HL-60/S4 treated with retinoic acid at 250 ng/mL for 4 days and 3 days (cell line): ENCODE measurements at regions not wholly inside any gene's neighbourhood (a gene's known extent, or its start where the extent isn't known, plus 50 kb on each side); places are given as distances from the start of the nearest gene placed in this dataset.

Experiments used
- in situ Hi-C: fragments of 300-500 bp; cut with MboI; formaldehyde crosslinking; loops from 2 replicates; pipeline ENCODE4 v1.7.0; 2022; ENCODE audit warnings: low sequenced_read_pairs

- in situ Hi-C loops = no loop called here
Measured at GRCh38 chr6:164188861-164189260, 774.3 kb downstream of the QKI start.

DNA sequence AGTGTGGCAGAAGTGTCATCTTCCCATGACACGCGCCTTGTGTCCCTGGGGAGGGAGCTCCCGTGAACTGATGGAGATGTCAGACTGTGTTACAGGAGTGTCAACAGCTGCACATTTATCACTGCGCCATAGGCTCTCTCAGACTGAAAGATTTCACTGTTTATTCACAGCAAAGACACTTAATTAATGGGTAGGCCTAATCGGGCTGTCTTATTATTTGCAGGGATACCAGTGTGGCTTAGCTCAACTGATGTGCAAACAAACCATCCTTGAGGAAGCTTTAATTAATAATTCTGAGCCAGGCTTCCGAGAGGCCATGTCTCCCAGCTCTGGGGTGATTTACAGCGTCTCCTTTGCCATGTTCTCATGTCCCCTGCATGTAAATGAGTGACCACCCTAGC is 771.0 kb downstream of the QKI start:
- in situ Hi-C loops = no loop called here

- in situ Hi-C loops = no loop called here
Measured at GRCh38 chr6:164184410-164184809, 769.9 kb downstream of the QKI start.

GRCh38 chr6:164183556-164184123 is 769.1 kb downstream of the QKI start:
- in situ Hi-C loops = no loop called here

DNA sequence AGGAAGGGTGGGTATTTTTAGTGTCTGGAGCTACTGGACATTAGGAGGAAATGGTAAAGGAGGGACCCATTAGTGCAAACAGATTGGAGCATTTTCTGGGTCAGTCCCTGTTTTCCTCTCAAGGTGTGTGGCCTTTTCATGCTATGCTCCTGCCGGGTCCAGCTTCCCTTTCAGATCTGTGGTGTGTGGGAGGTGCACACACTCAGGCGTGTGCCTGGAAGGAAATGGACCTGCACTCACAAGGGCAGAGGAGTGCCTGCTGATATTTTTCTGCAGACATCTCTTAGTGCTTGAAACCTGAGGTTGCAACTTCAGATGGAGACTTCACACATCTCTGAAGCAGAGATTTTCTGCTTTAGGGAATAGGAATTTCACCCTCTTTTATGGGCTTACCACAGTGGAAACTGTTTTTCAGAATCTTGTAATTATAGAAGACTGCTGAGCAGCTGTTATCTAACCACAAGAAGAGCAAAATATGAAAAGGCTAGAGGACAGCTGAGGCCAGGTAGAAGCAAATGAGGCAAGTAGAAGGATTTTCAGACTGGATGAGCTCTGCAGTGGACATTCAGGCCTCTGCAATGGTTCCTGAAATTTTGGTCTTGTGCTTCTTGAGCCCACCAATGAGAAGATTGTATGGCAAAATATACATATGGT is 764.3 kb downstream of the QKI start:
- in situ Hi-C loops = no loop called here

DNA sequence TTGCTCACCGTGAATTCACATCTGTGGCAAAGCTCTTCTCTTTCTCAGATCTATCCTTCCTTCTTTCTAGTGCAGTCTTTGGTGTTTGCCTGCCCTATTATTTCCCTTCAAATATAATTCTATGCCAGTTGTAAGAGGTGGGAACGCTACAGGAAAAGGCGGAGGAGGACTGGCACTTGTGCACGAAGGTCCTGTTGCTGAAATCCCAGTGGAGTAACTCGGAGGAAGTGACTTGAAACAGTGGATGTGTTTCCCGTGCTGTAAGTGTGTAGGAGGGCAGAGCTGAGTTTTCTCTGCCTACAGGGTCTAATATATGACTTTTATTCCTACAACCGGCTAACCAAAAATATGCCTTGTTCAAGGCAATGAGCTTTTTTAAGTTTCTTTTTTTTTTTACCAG is 754.8 kb downstream of the QKI start:
- in situ Hi-C loops = no loop called here

GRCh38 chr6:164168595-164168994 is 754.1 kb downstream of the QKI start:
- in situ Hi-C loops = no loop called here

DNA sequence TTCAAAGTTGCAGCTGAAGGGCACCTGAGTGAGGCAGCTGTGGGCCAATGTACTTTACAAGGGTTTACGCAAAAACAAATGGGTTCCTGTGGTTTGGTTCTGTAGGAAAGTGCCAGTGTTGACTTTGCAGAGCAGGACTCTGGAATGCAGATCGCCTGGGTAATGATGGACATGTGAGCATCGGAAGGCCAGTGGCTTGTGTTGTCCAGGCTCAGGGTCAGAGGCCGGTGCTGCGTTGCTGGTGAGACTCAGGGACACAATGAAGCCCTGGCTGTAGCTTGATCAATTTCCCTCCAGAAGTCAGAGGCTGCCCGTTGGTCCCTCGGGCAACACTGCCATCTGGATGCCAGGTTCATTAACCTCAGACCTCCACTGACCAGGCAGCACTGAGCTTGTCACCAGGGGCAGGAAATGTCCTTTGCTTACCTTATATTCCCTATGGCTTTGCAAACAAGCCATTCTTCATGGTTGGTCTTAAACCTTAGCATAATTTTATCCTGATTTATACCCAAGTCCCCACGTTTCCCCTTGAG is 753.4 kb downstream of the QKI start:
- in situ Hi-C loops = no loop called here

GRCh38 chr6:164166996-164167395 is 752.5 kb downstream of the QKI start:
- in situ Hi-C loops = no loop called here

DNA sequence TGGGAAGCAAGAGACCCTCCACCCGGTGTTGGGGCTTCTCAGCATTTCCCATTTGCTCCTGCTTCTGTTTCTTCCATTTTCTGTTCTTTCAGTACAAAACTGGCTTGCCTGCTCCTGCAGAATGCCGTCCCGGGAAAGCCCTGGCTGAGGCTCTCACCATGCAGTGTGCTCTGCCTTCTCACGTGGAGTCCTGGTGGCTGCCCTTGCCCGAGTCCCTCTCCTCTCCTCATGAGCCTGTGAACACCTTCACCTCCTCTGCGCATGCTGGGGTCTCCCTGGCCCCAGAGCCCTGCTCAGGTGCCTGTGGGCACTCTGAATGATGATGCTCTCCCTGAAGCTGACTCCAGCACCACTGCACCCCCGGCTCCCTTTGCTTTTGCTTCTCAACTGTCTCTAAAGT is 752.0 kb downstream of the QKI start:
- in situ Hi-C loops = no loop called here

DNA sequence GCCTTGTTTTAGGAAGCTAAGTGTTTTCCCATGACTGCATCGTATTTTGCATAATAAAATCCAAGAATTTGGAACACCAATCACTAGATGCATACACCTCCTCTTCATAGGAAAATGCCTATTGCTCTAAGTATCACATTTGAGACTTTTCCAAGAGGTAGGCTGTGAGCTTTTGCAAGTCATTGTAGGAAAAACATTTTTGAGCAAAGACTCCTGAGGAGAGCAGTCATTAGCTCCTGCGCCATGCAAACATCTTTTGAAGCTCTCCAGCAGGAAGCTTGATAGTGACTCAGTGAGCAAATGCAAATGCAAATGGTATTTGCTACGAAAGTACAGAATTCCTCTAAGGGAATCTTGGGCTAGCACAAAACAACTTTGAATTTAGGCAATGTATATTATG is 750.4 kb downstream of the QKI start:
- in situ Hi-C loops = no loop called here

- in situ Hi-C loops = no loop called here
Measured at GRCh38 chr6:164163239-164163638, 748.7 kb downstream of the QKI start.

DNA sequence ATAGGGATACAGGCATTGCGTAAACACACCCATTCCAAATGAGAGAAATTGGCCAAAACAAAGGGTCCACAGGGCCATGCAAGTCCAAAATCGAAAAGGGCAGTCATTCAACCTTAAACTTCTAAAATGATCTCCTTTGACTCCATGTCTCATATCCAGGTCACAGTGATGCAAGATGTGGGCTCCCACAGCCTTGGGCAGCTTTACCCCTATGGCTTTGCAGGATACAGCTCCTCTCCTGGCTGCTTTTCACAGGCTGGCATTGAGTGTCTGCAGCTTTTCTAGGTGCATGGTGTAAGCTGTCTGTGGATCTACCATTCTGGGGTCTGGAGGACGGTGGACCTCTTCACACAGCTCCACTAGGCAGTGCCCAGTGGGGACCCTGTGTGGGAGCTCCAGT is 744.5 kb downstream of the QKI start:
- in situ Hi-C loops = no loop called here

- in situ Hi-C loops = no loop called here
Measured at GRCh38 chr6:164154588-164154987, 740.1 kb downstream of the QKI start.

DNA sequence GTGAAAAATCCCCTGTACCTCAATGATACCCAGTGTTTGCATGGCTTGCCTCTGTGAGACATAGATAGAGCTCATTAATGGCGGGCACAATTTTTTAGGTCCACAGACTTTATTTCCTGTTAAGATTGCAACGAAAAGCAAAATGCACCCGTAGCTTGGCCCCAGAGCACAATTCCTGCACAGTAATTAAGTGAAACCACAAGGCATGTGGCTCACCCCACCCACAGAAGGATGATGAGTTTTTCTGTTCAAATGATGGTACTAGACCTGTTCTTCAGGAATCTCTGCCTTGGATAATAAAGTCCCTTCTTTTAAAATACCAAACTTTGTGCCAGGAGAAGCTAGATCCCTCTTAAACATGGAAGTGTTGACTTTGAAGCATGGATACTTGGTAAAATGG is 738.1 kb downstream of the QKI start:
- in situ Hi-C loops = no loop called here

GRCh38 chr6:164151161-164152120 is 736.9 kb downstream of the QKI start:
- in situ Hi-C loops = no loop called here

GRCh38 chr6:164150232-164150631 is 735.7 kb downstream of the QKI start:
- in situ Hi-C loops = no loop called here

DNA sequence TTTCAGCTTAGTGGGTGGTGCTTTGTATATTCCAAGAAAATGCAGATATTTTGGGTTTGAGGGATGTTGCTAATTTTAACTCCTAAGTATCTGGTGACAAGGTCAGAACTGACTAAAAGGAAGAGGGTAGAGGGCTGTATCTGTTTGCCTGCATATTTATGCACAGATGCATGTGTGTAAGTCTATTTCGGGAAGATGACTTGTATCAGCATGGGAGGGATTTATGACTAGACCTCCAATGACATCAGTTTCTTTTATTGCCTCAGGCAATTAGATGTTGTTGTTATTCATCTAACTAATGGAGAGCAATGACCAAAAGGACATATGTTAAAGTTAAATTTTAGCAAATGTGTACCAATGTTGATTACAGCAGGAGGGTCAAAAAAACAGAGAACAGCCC is 734.3 kb downstream of the QKI start:
- in situ Hi-C loops = no loop called here

DNA sequence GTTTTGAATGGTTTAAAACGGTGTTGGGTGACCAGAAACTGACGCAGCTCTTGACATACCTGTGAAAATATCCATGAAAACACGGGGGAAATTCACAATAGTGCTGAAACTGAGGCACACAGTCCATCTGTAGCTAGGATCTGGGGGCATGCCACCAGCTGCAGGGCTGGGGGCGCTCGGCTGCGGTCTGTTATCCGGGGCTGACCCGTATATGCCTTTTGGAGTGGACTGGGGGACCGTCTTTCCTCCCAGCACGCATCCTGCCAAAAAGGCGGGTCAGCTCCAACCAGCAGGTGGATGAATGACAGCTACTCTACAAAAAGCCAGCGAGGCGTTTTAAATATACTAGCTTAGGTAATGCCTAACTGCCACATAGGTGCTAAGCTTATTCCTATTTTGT is 729.8 kb downstream of the QKI start:
- in situ Hi-C loops = no loop called here

DNA sequence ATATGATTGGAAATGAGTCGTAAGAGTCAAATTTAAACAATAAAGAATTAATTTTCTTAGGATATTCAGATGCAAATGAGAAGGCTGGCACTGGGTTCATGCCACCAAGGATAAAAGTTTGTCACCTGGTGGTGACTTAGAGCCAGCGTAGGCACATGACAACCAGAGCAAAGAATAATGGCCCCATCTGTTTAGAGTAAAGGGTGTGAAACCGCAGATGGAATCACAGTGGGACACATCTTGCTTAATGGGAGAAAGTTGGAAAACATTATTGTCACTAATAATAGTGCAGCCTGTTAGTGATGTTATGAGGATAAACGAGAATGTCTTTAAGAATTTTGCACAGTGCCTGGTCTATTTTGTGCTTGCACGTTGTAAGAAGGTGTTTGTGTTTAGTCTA is 727.8 kb downstream of the QKI start:
- in situ Hi-C loops = no loop called here

- in situ Hi-C loops = no loop called here
Measured at GRCh38 chr6:164135511-164136132, 721.1 kb downstream of the QKI start.
